Mesendoderm (in vitro differentiated cells): ENCODE measurements at regions not wholly inside any gene's neighbourhood (a gene's known extent, or its start where the extent isn't known, plus 50 kb on each side); places are given as distances from the start of the nearest gene placed in this dataset.

Experiments
- DNase-seq: peaks from one replicate; pipeline ENCODE4 v3.0.0; 2013
- H2AK5ac ChIP-seq: 2 replicates; pipeline ENCODE4 v1.6.1; 2013; ENCODE audit warnings: low read length, inconsistent platforms
- H2BK120ac ChIP-seq: 2 replicates; pipeline ENCODE4 v1.6.1; 2013; ENCODE audit warnings: low read depth, mild to moderate bottlenecking, low read length, moderate library complexity, mixed read lengths
- H2BK15ac ChIP-seq: replicated peaks from 2 replicates; pipeline ENCODE4 v1.6.1; 2013; ENCODE audit warnings: low read depth, mild to moderate bottlenecking, moderate library complexity
- H2BK5ac ChIP-seq: 2 replicates; pipeline ENCODE4 v1.6.1; 2013; ENCODE audit warnings: low read length, inconsistent platforms
- H3K18ac ChIP-seq: 2 replicates; pipeline ENCODE4 v1.6.1; 2013; ENCODE audit warnings: mild to moderate bottlenecking, low read length, mixed read lengths
- H3K23ac ChIP-seq: one replicate; pipeline ENCODE4 v1.6.1; 2013; ENCODE audit warnings: low read length
- H3K27ac ChIP-seq: 2 replicates; pipeline ENCODE4 v1.5.1; 2013; ENCODE audit warnings: low read depth, mild to moderate bottlenecking, inconsistent platforms, low read length, moderate library complexity
- H3K27me3 ChIP-seq: 2 replicates; pipeline ENCODE4 v1.6.1; 2013; ENCODE audit warnings: low read length, control low read depth, mild to moderate bottlenecking, inconsistent platforms; ENCODE audit not compliant: insufficient read depth, poor library complexity
- H3K36me3 ChIP-seq: 2 replicates; pipeline ENCODE4 v1.6.1; 2013; ENCODE audit warnings: low read length, inconsistent platforms; ENCODE audit not compliant: control insufficient read depth, insufficient read depth
- H3K4ac ChIP-seq: one replicate; pipeline ENCODE4 v1.6.1; 2013; ENCODE audit warnings: low read depth, mild to moderate bottlenecking, low read length, moderate library complexity
- H3K4me1 ChIP-seq: 2 replicates; pipeline ENCODE4 v1.6.1; 2013; ENCODE audit warnings: low read depth, low read length, inconsistent platforms; ENCODE audit not compliant: control insufficient read depth
- H3K4me2 ChIP-seq: 2 replicates; pipeline ENCODE4 v1.6.1; 2013; ENCODE audit warnings: low read length
- H3K4me3 ChIP-seq: 2 replicates; pipeline ENCODE4 v1.5.1; 2013; ENCODE audit warnings: mild to moderate bottlenecking, low read length
- H3K56ac ChIP-seq: one replicate; pipeline ENCODE4 v1.6.1; 2013; ENCODE audit warnings: low read length
- H3K79me1 ChIP-seq: 2 replicates; pipeline ENCODE4 v1.6.1; 2013; ENCODE audit warnings: low read length, inconsistent platforms
- H3K79me2 ChIP-seq: 2 replicates; pipeline ENCODE4 v1.6.1; 2013; ENCODE audit warnings: mild to moderate bottlenecking, low read length; ENCODE audit not compliant: control insufficient read depth, insufficient read depth
- H3K9ac ChIP-seq: 2 replicates; pipeline ENCODE4 v1.6.1; 2013; ENCODE audit warnings: low read length, inconsistent platforms
- H4K5ac ChIP-seq: one replicate; pipeline ENCODE4 v1.6.1; 2013; ENCODE audit warnings: low read length
- H4K8ac ChIP-seq: one replicate; pipeline ENCODE4 v1.6.1; 2013; ENCODE audit warnings: low read depth, mild to moderate bottlenecking, control low read depth, low read length, moderate library complexity
- WGBS: extraction: QIAGEN DNeasy Blood & Tissue Kit; methylation state at CpG from one replicate; pipeline ENCODE4 v1.1.7; 2013; ENCODE audit warnings: low lambda C conversion rate, missing lambda C conversion rate; ENCODE audit not compliant: insufficient coverage; ENCODE audit errors: extremely low coverage; 5-methylcytosine and 5-hydroxymethylcytosine counted together

DNA sequence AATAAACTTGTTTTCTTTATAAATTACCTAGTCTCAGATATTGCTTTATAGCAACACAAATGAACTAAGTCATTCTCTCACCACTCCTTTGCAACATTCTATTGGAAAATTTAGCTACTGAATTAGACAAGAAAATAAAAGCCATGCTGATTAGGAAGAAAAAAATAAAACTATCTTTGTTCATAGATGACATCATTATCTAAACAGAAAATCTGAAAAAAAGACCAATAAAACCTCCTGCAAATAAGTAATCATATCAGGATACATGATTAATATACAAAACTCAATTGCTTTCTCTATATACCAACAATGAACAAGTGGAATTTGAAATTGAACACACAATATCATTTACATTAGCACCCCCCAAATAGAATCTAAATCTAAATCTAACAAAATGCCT is 455.3 kb upstream of the KIF2A start:
- DNase-seq, result no peak
- Histone ChIP-seq H3K4me3 (no peak overlapping the region), H3K9ac (no peak overlapping the region), H3K79me2 (no peaks in the 10 kb centered on the region), H2BK15ac (no peak overlapping the region), H3K23ac (no peak overlapping the region), H2BK120ac (no peak overlapping the region), H3K79me1 (no peaks in the 10 kb centered on the region), H3K18ac (no peak overlapping the region), H4K5ac (no peak overlapping the region), H3K4me1 (no peaks in the 10 kb centered on the region), H4K8ac (no peak overlapping the region), H3K4ac (no peak overlapping the region), H3K4me2 (no peak overlapping the region), H2BK5ac (no peak overlapping the region), H3K27me3 (no peaks in the 10 kb centered on the region), H2AK5ac (no peak overlapping the region), H3K27ac (no peak overlapping the region), H3K56ac (no peak overlapping the region), H3K36me3 (no peaks in the 10 kb centered on the region)

DNA sequence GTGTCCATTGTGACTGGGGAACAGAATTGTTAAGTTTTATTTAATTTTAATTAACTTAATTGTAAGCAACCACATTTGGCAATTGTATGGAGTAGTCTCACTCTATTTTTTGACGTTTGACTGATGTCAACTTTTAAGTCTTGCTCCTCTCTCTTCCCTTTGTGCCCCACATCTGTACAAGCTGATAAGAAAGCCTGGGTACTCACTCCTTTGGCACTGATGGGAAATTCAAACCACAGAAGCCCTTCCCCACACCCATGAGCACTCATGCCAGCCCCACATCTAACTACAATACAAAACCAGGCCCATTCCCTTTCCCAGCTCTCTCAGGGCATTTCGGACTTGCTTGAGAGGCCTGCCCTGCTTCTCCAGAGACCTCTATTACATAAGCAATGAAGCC is 451.5 kb upstream of the KIF2A start:
- H3K23ac ChIP-seq, result no peak overlapping the region
- no peaks in the 10 kb centered on the region for H3K79me2 ChIP-seq
- H2BK120ac ChIP-seq, result no peak overlapping the region
- no peak overlapping the region for H3K18ac ChIP-seq
- no peaks in the 10 kb centered on the region for H3K36me3 ChIP-seq
- H4K5ac ChIP-seq, result no peak overlapping the region
- H3K27ac ChIP-seq, result no peak overlapping the region
- WGBS, result no CpG with 5 or more reads among the region's 2 CpGs
- no peaks in the 10 kb centered on the region for H3K79me1 ChIP-seq
- H2BK5ac ChIP-seq, result no peak overlapping the region
- no peak overlapping the region for H3K9ac ChIP-seq
- H2AK5ac ChIP-seq, result no peak overlapping the region
- DNase-seq, result no peak
- H3K4me2 ChIP-seq, result no peak overlapping the region
- no peak overlapping the region for H4K8ac ChIP-seq
- H2BK15ac ChIP-seq, result no peak overlapping the region
- H3K27me3 ChIP-seq, result no peaks in the 10 kb centered on the region
- no peaks in the 10 kb centered on the region for H3K4me1 ChIP-seq
- H3K4me3 ChIP-seq, result no peak overlapping the region
- H3K56ac ChIP-seq, result no peak overlapping the region
- no peak overlapping the region for H3K4ac ChIP-seq

DNA sequence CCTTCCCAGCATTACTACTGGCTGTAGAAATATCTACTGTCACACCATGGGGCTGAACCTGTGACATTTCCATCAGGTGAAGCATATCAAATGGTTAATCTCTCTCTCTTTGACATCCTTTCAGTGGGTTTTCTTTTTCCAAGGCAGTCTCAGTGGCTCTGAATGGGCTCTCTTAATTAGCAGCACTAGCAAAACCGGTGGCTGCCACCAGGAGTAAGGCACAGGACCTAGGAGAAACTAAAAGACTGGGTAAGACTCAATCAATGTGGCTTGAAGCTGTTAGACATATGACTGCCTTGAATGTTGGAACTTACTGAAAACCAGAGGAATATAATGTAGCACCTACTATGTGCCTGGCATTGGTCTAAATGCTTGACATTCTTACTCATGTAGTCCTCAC is 445.0 kb upstream of the KIF2A start:
- Histone ChIP-seq H2AK5ac (no peak overlapping the region), H3K79me1 (no peaks in the 10 kb centered on the region), H3K79me2 (no peaks in the 10 kb centered on the region), H3K27ac (no peak overlapping the region), H3K23ac (no peak overlapping the region), H3K4me1 (no peaks in the 10 kb centered on the region), H4K8ac (no peak overlapping the region), H2BK5ac (no peak overlapping the region), H3K4ac (no peak overlapping the region), H2BK15ac (no peak overlapping the region), H3K36me3 (no peaks in the 10 kb centered on the region), H3K4me2 (no peak overlapping the region), H3K4me3 (no peak overlapping the region), H3K27me3 (no peaks in the 10 kb centered on the region), H3K56ac (no peak overlapping the region), H3K18ac (no peak overlapping the region), H4K5ac (no peak overlapping the region), H3K9ac (no peak overlapping the region), H2BK120ac (no peak overlapping the region)
- no CpG with 5 or more reads among the region's 1 CpG for WGBS
- DNase-seq, result peak; percentile 16

DNA sequence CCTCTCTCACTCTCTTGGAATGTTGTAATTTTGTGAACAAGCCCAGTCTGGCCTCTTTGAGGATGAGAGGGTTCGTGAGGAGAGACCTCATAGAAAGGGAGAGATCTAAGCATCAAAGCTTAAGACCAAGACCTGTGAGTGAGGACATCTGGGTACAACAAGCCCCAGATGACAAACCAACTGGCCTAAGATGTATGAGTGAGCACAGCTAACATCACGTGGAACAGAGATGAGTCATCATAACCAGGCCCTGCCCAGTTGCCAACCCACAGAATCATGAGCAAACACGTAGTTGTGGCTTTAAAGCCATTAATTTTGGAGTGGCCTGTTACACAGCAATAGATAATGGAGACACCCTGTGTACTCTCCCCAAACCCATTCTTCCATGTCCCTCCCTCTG is 439.1 kb upstream of the KIF2A start:
- no peaks in the 10 kb centered on the region for H3K27me3 ChIP-seq
- no peaks in the 10 kb centered on the region for H3K36me3 ChIP-seq
- WGBS, result no CpG with 5 or more reads among the region's 3 CpGs
- H3K4ac ChIP-seq, result no peak overlapping the region
- no peak overlapping the region for H2BK5ac ChIP-seq
- no peak overlapping the region for H3K18ac ChIP-seq
- H3K9ac ChIP-seq, result no peak overlapping the region
- H2BK15ac ChIP-seq, result no peak overlapping the region
- H3K79me1 ChIP-seq, result no peaks in the 10 kb centered on the region
- no peak overlapping the region for H2AK5ac ChIP-seq
- no peak overlapping the region for H4K5ac ChIP-seq
- no peak overlapping the region for H3K4me2 ChIP-seq
- no peak overlapping the region for H3K23ac ChIP-seq
- H3K4me3 ChIP-seq, result no peak overlapping the region
- DNase-seq, result no peak
- no peak overlapping the region for H3K27ac ChIP-seq
- H3K79me2 ChIP-seq, result no peaks in the 10 kb centered on the region
- H3K4me1 ChIP-seq, result no peaks in the 10 kb centered on the region
- H4K8ac ChIP-seq, result no peak overlapping the region
- no peak overlapping the region for H3K56ac ChIP-seq
- no peak overlapping the region for H2BK120ac ChIP-seq

DNA sequence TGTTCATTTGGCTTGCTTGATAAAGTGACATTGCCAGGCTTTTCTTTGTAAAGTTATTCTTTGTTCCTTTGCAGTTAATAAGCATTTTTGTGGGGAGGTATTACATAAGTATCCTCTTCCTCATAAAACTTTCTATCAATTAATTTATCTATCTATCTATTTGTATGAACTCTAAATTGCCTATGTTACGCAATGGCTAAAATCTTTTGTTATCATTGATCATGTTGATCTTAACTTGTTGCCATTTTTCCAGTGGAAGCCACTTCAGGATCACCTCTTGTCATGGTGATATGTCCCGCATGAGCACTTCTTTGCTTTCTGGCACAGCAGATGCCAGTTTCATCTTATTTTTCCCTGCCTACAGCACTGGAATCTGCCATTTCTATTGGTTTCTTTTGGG is 436.7 kb upstream of the KIF2A start:
- WGBS, result no CpG with 5 or more reads among the region's 2 CpGs
- Histone ChIP-seq H3K27ac (no peak overlapping the region), H3K4me1 (no peaks in the 10 kb centered on the region), H3K27me3 (no peaks in the 10 kb centered on the region), H2BK5ac (no peak overlapping the region), H3K36me3 (no peaks in the 10 kb centered on the region), H3K4me3 (no peak overlapping the region), H3K18ac (no peak overlapping the region), H3K56ac (no peak overlapping the region), H3K4me2 (no peak overlapping the region), H2BK15ac (no peak overlapping the region), H4K5ac (no peak overlapping the region), H2BK120ac (no peak overlapping the region), H3K79me1 (no peaks in the 10 kb centered on the region), H3K9ac (no peak overlapping the region), H3K4ac (no peak overlapping the region), H2AK5ac (no peak overlapping the region), H4K8ac (no peak overlapping the region), H3K79me2 (no peaks in the 10 kb centered on the region), H3K23ac (no peak overlapping the region)
- DNase-seq, result no peak

DNA sequence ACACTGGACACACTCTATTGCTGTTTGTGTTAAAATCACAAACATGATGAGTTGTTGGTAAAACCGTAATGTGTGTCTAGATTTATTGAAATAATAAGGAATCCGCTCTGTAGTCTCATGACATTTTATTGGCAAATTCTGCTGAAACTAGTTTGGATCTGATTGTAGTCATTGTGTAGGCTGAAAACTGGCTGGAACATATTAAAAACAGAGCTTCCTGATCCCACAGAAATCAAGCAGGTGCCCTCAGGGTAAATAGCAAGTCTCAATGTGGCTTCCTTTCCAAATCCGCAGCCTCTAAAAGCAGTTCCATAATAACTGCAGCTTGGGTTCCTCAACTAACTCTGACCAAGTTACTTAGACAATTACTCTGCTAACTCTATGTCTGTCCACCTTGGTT is 427.5 kb upstream of the KIF2A start:
- DNase-seq, result no peak
- Histone ChIP-seq H3K4me3 (no peak overlapping the region), H3K4ac (no peak overlapping the region), H3K4me1 (no peaks in the 10 kb centered on the region), H3K18ac (no peak overlapping the region), H2BK5ac (no peak overlapping the region), H2BK120ac (no peak overlapping the region), H3K27ac (no peak overlapping the region), H3K79me1 (no peaks in the 10 kb centered on the region), H4K5ac (no peak overlapping the region), H2AK5ac (no peak overlapping the region), H3K23ac (no peak overlapping the region), H3K9ac (no peak overlapping the region), H3K4me2 (no peak overlapping the region), H3K27me3 (no peaks in the 10 kb centered on the region), H3K36me3 (no peaks in the 10 kb centered on the region), H4K8ac (no peak overlapping the region), H3K56ac (no peak overlapping the region), H2BK15ac (no peak overlapping the region), H3K79me2 (no peaks in the 10 kb centered on the region)
- no CpG with 5 or more reads among the region's 3 CpGs for WGBS
